CD4-positive, alpha-beta T cell treated with Interleukin-10 for 1 hour (primary cell): ENCODE measurements at regions not wholly inside any gene's neighbourhood (a gene's known extent, or its start where the extent isn't known, plus 50 kb on each side); places are given as distances from the start of the nearest gene placed in this dataset.
"Not testable (repeated sequence)": the region's sequence is repeated elsewhere in the genome, so short reads cannot be mapped to it uniquely, and the experiment has no call there.

Experiments used
- DNase-seq: peaks from one replicate; pipeline ENCODE4 v3.0.0-alpha.2; 2020

- no peak for DNase-seq
Observed at GRCh38 chr15:95737060-95737459, 593.4 kb upstream of the NR2F2 start.

- no peak for DNase-seq
Observed at GRCh38 chr15:95739131-95739530, 591.4 kb upstream of the NR2F2 start.

GRCh38 chr15:95741830-95742229 is 588.7 kb upstream of the NR2F2 start:
- DNase-seq: no peak

- no peak for DNase-seq
Observed at GRCh38 chr15:95742256-95742655, 588.2 kb upstream of the NR2F2 start.

- DNase-seq: no peak
Observed at GRCh38 chr15:95742836-95743235, 587.7 kb upstream of the NR2F2 start.

- no peak for DNase-seq
Observed at GRCh38 chr15:95757171-95757570, 573.3 kb upstream of the NR2F2 start.

- DNase-seq: no peak
Observed at GRCh38 chr15:95758451-95758850, 572.0 kb upstream of the NR2F2 start.

GRCh38 chr15:95758851-95759250 is 571.6 kb upstream of the NR2F2 start:
- no peak for DNase-seq

- DNase-seq: peak; percentile 1
Observed at GRCh38 chr15:95760508-95760907, 570.0 kb upstream of the NR2F2 start.

GRCh38 chr15:95761501-95762165 is 568.9 kb upstream of the NR2F2 start:
- no peak for DNase-seq

- DNase-seq: no peak
Observed at GRCh38 chr15:95763426-95763825, 567.1 kb upstream of the NR2F2 start.

GRCh38 chr15:95765161-95765560 is 565.3 kb upstream of the NR2F2 start:
- no peak for DNase-seq

- no peak for DNase-seq
Observed at GRCh38 chr15:95770196-95770595, 560.3 kb upstream of the NR2F2 start.

GRCh38 chr15:95772982-95773381 is 557.5 kb upstream of the NR2F2 start:
- DNase-seq: no peak

GRCh38 chr15:95784508-95784907 is 546.0 kb upstream of the NR2F2 start:
- no peak for DNase-seq

- not testable (repeated sequence) for DNase-seq
Observed at GRCh38 chr15:95785276-95785675, 545.2 kb upstream of the NR2F2 start.

- no peak for DNase-seq
Observed at GRCh38 chr15:95793231-95793630, 537.3 kb upstream of the NR2F2 start.

GRCh38 chr15:95795386-95795785 is 535.1 kb upstream of the NR2F2 start:
- DNase-seq: no peak

- no peak for DNase-seq
Observed at GRCh38 chr15:95799286-95800200, 531.0 kb upstream of the NR2F2 start.

- no peak for DNase-seq
Observed at GRCh38 chr15:95804484-95804883, 526.0 kb upstream of the NR2F2 start.

GRCh38 chr15:95812491-95812890 is 518.0 kb upstream of the NR2F2 start:
- DNase-seq: no peak

GRCh38 chr15:95814908-95815307 is 515.6 kb upstream of the NR2F2 start:
- DNase-seq: no peak

GRCh38 chr15:95816591-95816990 is 513.9 kb upstream of the NR2F2 start:
- no peak for DNase-seq

GRCh38 chr15:95822961-95823360 is 507.5 kb upstream of the NR2F2 start:
- DNase-seq: no peak
